KMS-11 (cell line): ENCODE measurements at regions not wholly inside any gene's neighbourhood (a gene's known extent, or its start where the extent isn't known, plus 50 kb on each side); places are given as distances from the start of the nearest gene placed in this dataset.

Experiments used
- H2AFZ ChIP-seq: fragments of 200-600 bp; sonication (generic); 2 replicates; pipeline ENCODE4 v1.6.1; 2016; ENCODE audit warnings: antibody characterized with exemption, mixed run types, low read depth
- H3K27ac ChIP-seq: fragments of 200-600 bp; sonication (generic); 2 replicates; pipeline ENCODE4 v1.6.1; 2016; ENCODE audit warnings: mild to moderate bottlenecking, mixed run types
- H3K27me3 ChIP-seq: fragments of 200-600 bp; sonication (generic); 2 replicates; pipeline ENCODE4 v1.6.1; 2017; ENCODE audit warnings: mild to moderate bottlenecking, low read depth, mixed run types, moderate library complexity; ENCODE audit not compliant: insufficient read depth
- H3K36me3 ChIP-seq: fragments of 200-600 bp; sonication (generic); 2 replicates; pipeline ENCODE4 v1.6.1; 2017; ENCODE audit warnings: mild to moderate bottlenecking, mixed run types; ENCODE audit not compliant: insufficient read depth
- H3K4me1 ChIP-seq: fragments of 200-600 bp; sonication (generic); 2 replicates; pipeline ENCODE4 v1.6.1; 2016; ENCODE audit warnings: mild to moderate bottlenecking, low read depth, mixed run types; ENCODE audit not compliant: poor library complexity, severe bottlenecking
- H3K4me2 ChIP-seq: fragments of 200-600 bp; sonication (generic); 2 replicates; pipeline ENCODE4 v1.7.0; 2016; ENCODE audit warnings: mild to moderate bottlenecking, mixed run types
- H3K4me3 ChIP-seq: fragments of 200-600 bp; sonication (generic); IDR thresholded peaks from 2 replicates; pipeline ENCODE4 v1.6.1; 2017; ENCODE audit warnings: low read depth, low read length, mixed read lengths; ENCODE audit not compliant: insufficient read depth
- H3K79me2 ChIP-seq: fragments of 200-600 bp; sonication (generic); 2 replicates; pipeline ENCODE4 v1.6.1; 2016; ENCODE audit warnings: low read depth, mixed run types; ENCODE audit not compliant: insufficient read depth
- H3K9ac ChIP-seq: fragments of 200-600 bp; sonication (generic); 2 replicates; pipeline ENCODE4 v1.6.1; 2016; ENCODE audit warnings: mild to moderate bottlenecking, mixed run types
- H4K20me1 ChIP-seq: fragments of 200-600 bp; sonication (generic); 2 replicates; pipeline ENCODE4 v1.6.1; 2016; ENCODE audit warnings: mild to moderate bottlenecking, mixed run types; ENCODE audit not compliant: insufficient read depth
- CTCF ChIP-seq: fragments of 200-600 bp; sonication (generic); conservative IDR thresholded peaks from 2 replicates; pipeline ENCODE4 v1.6.1; 2017; ENCODE audit warnings: low read depth, mild to moderate bottlenecking, antibody characterized with exemption, low read length, moderate library complexity, mixed read lengths

DNA sequence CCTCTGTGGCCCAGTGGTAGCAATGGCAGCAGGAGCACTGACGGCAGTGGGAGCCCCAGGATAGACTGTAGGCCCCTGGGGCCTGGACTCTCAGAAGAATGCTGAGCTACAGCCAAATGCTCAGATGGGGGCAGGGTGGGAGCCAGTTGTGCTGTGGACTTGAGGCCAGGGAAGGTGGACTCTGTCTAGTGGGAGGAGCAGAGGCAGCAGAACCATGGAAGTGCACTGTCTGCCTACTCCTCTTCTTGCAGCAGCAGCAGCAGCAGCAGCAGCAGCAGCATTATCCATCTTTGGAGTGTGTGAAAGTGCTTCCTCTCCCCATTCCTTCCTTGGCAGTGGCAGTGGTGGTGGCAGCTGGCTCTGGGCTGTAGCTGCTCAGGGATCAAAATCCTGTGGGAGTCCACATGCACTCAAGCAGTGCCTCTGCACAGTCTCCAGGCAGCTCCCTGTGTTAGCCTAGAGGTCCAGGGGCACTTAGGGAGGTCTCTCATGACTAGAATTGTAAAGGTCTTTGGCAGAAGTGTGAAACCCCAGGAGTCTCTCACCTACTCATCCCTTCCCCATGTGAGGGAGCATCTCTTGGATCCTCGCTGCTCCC is 917.9 kb upstream of the B3GALT2 start:
- TF ChIP-seq CTCF: no peak
- H2AFZ ChIP-seq: no peak overlapping the region
- no peaks in the 10 kb centered on the region for H3K27me3 ChIP-seq
- H3K4me1 ChIP-seq: no peaks in the 10 kb centered on the region
- H3K36me3 ChIP-seq: no peaks in the 10 kb centered on the region
- no peaks in the 10 kb centered on the region for H3K79me2 ChIP-seq
- H4K20me1 ChIP-seq: no peaks in the 10 kb centered on the region
- no peak overlapping the region for H3K27ac ChIP-seq
- H3K4me2 ChIP-seq: no peak overlapping the region
- H3K9ac ChIP-seq: no peak overlapping the region
- H3K4me3 ChIP-seq: no peak overlapping the region

DNA sequence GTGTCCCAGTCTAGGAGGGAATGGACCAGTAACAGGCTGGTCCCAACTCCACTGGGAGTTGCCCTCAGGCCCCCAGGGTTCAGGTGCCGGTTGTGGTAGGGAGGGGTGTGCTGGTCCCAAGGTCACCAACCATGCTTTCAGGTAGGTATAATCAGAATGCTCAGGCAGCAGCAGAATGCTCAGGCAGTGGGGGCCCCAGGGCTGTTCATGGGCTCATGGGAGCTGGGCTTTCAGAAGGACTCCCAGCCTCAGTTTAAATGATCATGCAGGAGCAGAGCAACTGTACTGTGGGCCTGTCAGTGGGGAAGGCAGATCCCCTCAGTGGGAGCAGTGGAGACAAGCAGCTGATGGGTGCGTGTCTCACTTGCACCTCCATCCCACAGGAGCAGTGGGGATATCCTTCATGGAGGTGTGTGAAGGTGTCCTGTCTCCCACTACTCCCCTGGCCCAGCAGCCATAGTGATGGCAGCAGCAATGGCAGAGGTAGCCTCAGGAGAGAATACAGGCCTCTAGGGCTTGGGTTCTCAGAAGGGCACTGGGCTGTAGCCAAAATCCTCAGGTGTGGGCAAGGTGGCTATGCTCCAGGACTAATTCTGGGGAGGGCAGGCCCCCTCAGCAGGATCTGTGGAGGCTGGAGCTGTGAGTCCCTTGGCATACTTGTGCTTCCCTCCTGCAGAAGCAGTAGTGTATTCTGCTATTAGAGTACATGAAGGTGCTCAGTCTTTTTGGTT is 917.3 kb upstream of the B3GALT2 start:
- TF ChIP-seq CTCF: no peak
- H3K27ac ChIP-seq: no peak overlapping the region
- H2AFZ ChIP-seq: no peak overlapping the region
- no peak overlapping the region for H3K4me3 ChIP-seq
- no peaks in the 10 kb centered on the region for H3K4me1 ChIP-seq
- no peaks in the 10 kb centered on the region for H4K20me1 ChIP-seq
- H3K9ac ChIP-seq: no peak overlapping the region
- H3K79me2 ChIP-seq: no peaks in the 10 kb centered on the region
- no peaks in the 10 kb centered on the region for H3K36me3 ChIP-seq
- no peak overlapping the region for H3K4me2 ChIP-seq
- H3K27me3 ChIP-seq: no peaks in the 10 kb centered on the region

GRCh38 chr1:194103101-194103500 is 916.7 kb upstream of the B3GALT2 start:
- H3K27ac ChIP-seq: no peak overlapping the region
- H3K9ac ChIP-seq: no peak overlapping the region
- no peaks in the 10 kb centered on the region for H3K36me3 ChIP-seq
- no peaks in the 10 kb centered on the region for H3K79me2 ChIP-seq
- no peak overlapping the region for H3K4me2 ChIP-seq
- H3K4me1 ChIP-seq: no peaks in the 10 kb centered on the region
- no peaks in the 10 kb centered on the region for H4K20me1 ChIP-seq
- no peak overlapping the region for H3K4me3 ChIP-seq
- no peak overlapping the region for H2AFZ ChIP-seq
- TF ChIP-seq CTCF: no peak
- H3K27me3 ChIP-seq: no peaks in the 10 kb centered on the region

DNA sequence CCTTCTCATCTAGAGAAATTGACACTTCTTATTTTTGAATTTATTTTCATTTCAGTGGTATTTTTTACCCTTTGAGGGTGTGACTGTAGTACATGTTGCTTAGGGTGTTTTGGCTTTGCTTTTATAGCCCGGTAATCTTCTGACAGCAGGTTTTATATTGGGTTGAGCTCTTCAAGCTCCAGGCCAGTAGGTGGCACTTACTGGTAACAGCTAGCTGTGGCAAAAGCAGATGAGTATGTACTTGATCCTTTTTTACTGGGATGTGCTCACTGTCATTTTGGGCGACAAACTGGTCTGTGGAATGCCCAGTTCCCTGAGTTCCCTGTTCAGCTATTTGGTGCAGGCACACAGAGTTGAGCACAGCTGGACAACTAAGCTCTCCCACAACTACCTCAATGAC is 916.2 kb upstream of the B3GALT2 start:
- Histone ChIP-seq H3K9ac (no peak overlapping the region), H2AFZ (no peak overlapping the region), H3K27ac (no peak overlapping the region), H3K4me1 (no peaks in the 10 kb centered on the region), H3K4me3 (no peak overlapping the region), H4K20me1 (no peaks in the 10 kb centered on the region), H3K79me2 (no peaks in the 10 kb centered on the region), H3K4me2 (no peak overlapping the region), H3K27me3 (no peaks in the 10 kb centered on the region), H3K36me3 (no peaks in the 10 kb centered on the region)
- TF ChIP-seq CTCF: no peak
